H9 (cell line): ENCODE measurements at regions not wholly inside any gene's neighbourhood (a gene's known extent, or its start where the extent isn't known, plus 50 kb on each side); places are given as distances from the start of the nearest gene placed in this dataset.

Experiments used
- DNase-seq: peaks from one replicate; pipeline ENCODE4 v3.0.0-alpha.2; 2017
- H2AFZ ChIP-seq: one replicate; pipeline ENCODE4 v1.6.1; 2013; ENCODE audit warnings: mild to moderate bottlenecking, low read length, control low read depth, moderate library complexity
- H2AK5ac ChIP-seq: 2 replicates; pipeline ENCODE4 v1.6.1; 2013; ENCODE audit warnings: low read length, control low read depth, mixed read lengths; ENCODE audit not compliant: insufficient read length
- H2BK120ac ChIP-seq: one replicate; pipeline ENCODE4 v1.6.1; 2013; ENCODE audit warnings: low read depth, mild to moderate bottlenecking, low read length, control low read depth, inconsistent platforms; ENCODE audit not compliant: poor library complexity, severe bottlenecking
- H2BK12ac ChIP-seq: 2 replicates; pipeline ENCODE4 v1.6.1; 2013; ENCODE audit warnings: low read length, control low read depth, mixed read lengths, low read depth; ENCODE audit not compliant: insufficient read length
- H2BK15ac ChIP-seq: 2 replicates; pipeline ENCODE4 v1.6.1; 2013; ENCODE audit warnings: low read depth, low read length, control low read depth
- H2BK20ac ChIP-seq: one replicate; pipeline ENCODE4 v1.6.1; 2013; ENCODE audit warnings: low read depth, mild to moderate bottlenecking, low read length, control low read depth, inconsistent platforms; ENCODE audit not compliant: poor library complexity, severe bottlenecking
- H2BK5ac ChIP-seq: 2 replicates; pipeline ENCODE4 v1.6.1; 2013; ENCODE audit warnings: low read length, control low read depth, mixed read lengths; ENCODE audit not compliant: insufficient read length
- H3K14ac ChIP-seq: 2 replicates; pipeline ENCODE4 v1.6.1; 2013; ENCODE audit warnings: low read length, control low read depth; ENCODE audit not compliant: insufficient read depth
- H3K18ac ChIP-seq: 2 replicates; pipeline ENCODE4 v1.6.1; 2013; ENCODE audit warnings: low read depth, mild to moderate bottlenecking, mixed read lengths, low read length, control low read depth; ENCODE audit not compliant: insufficient read length
- H3K23ac ChIP-seq: 2 replicates; pipeline ENCODE4 v1.6.1; 2013; ENCODE audit warnings: low read length, control low read depth, mixed read lengths, low read depth; ENCODE audit not compliant: insufficient read length
- H3K23me2 ChIP-seq: 2 replicates; pipeline ENCODE4 v1.6.1; 2013; ENCODE audit warnings: low read depth, mild to moderate bottlenecking, mixed read lengths, low read length, control low read depth; ENCODE audit not compliant: insufficient read length, poor library complexity, severe bottlenecking
- H3K27ac ChIP-seq: 2 replicates; pipeline ENCODE4 v1.5.1; 2013; ENCODE audit warnings: low read length, control low read depth, mixed read lengths, low read depth; ENCODE audit not compliant: insufficient read length
- H3K27me3 ChIP-seq: 2 replicates; pipeline ENCODE4 v1.6.1; 2013; ENCODE audit warnings: low read length, control low read depth, inconsistent platforms; ENCODE audit not compliant: insufficient read depth
- H3K4ac ChIP-seq: 2 replicates; pipeline ENCODE4 v1.6.1; 2013; ENCODE audit warnings: low read depth, mild to moderate bottlenecking, control low read depth, inconsistent platforms, low read length, moderate library complexity
- H3K4me1 ChIP-seq: 2 replicates; pipeline ENCODE4 v1.6.1; 2013; ENCODE audit warnings: low read length, control low read depth, inconsistent platforms; ENCODE audit not compliant: insufficient read depth
- H3K4me2 ChIP-seq: 2 replicates; pipeline ENCODE4 v1.6.1; 2013; ENCODE audit warnings: low read length, control low read depth, mixed read lengths; ENCODE audit not compliant: insufficient read length, insufficient read depth
- H3K56ac ChIP-seq: 2 replicates; pipeline ENCODE4 v1.6.1; 2013; ENCODE audit warnings: low read depth, mild to moderate bottlenecking, mixed read lengths, low read length, control low read depth; ENCODE audit not compliant: insufficient read length
- H3K79me1 ChIP-seq: 2 replicates; pipeline ENCODE4 v1.6.1; 2013; ENCODE audit warnings: low read depth, mild to moderate bottlenecking, moderate library complexity, low read length, control low read depth, inconsistent platforms; ENCODE audit not compliant: insufficient read depth, poor library complexity, severe bottlenecking
- H3K79me2 ChIP-seq: 2 replicates; pipeline ENCODE4 v1.6.1; 2013; ENCODE audit warnings: low read length, control low read depth, inconsistent platforms; ENCODE audit not compliant: insufficient read depth
- H3K9ac ChIP-seq: 2 replicates; pipeline ENCODE4 v1.6.1; 2013; ENCODE audit warnings: low read length, control low read depth, mixed read lengths; ENCODE audit not compliant: insufficient read length; ENCODE audit errors: extremely low read depth
- H3K9me3 ChIP-seq: one replicate; pipeline ENCODE4 v1.6.1; 2013; ENCODE audit warnings: low read depth, low read length, inconsistent platforms; ENCODE audit not compliant: control insufficient read depth
- H3T11ph ChIP-seq: one replicate; pipeline ENCODE4 v1.6.1; 2013; ENCODE audit warnings: mild to moderate bottlenecking, low read length, control low read depth, inconsistent platforms
- H4K20me1 ChIP-seq: one replicate; pipeline ENCODE4 v1.6.1; 2013; ENCODE audit not compliant: control insufficient read depth, insufficient read length, insufficient read depth
- H4K5ac ChIP-seq: 2 replicates; pipeline ENCODE4 v1.6.1; 2013; ENCODE audit warnings: low read depth, mild to moderate bottlenecking, mixed read lengths, low read length, control low read depth; ENCODE audit not compliant: insufficient read length
- H4K8ac ChIP-seq: replicated peaks from 2 replicates; pipeline ENCODE4 v1.6.1; 2013; ENCODE audit warnings: low read length, control low read depth, mixed read lengths, low read depth; ENCODE audit not compliant: insufficient read length
- H4K91ac ChIP-seq: 2 replicates; pipeline ENCODE4 v1.6.1; 2013; ENCODE audit warnings: low read depth, mild to moderate bottlenecking, moderate library complexity, mixed read lengths, low read length, control low read depth; ENCODE audit not compliant: insufficient read length
- H3K27ac Mint-ChIP-seq, 3 experiments: 2 replicates in 2 of 3; 3 replicates in 1 of 3; pipeline ENCODE4 v1.8.0; 2020 to 2021; ENCODE audit warnings: mixed read lengths in 3 of 3, mild to moderate bottlenecking in 1 of 3, moderate library complexity in 1 of 3
- H3K27me3 Mint-ChIP-seq: 2 replicates; pipeline ENCODE4 v1.8.0; 2021; ENCODE audit warnings: low read depth, mild to moderate bottlenecking, moderate library complexity, mixed read lengths
- H3K36me3 Mint-ChIP-seq, 3 experiments: 2 replicates in 2 of 3; 3 replicates in 1 of 3; pipeline ENCODE4 v1.8.0; 2020 to 2021; ENCODE audit warnings: low read depth in 3 of 3, mixed read lengths in 3 of 3; ENCODE audit not compliant: insufficient read depth in 1 of 3
- H3K4me1 Mint-ChIP-seq, 2 experiments: 2 replicates each; pipeline ENCODE4 v1.8.0; 2020; ENCODE audit warnings: mixed read lengths in 2 of 2
- H3K4me3 Mint-ChIP-seq, 2 experiments: 2 replicates in 1 of 2; 3 replicates in 1 of 2; pipeline ENCODE4 v1.8.0; 2020 to 2021; ENCODE audit warnings: mild to moderate bottlenecking in 2 of 2, mixed read lengths in 2 of 2, moderate library complexity in 1 of 2
- H3K9me3 Mint-ChIP-seq, 2 experiments: 2 replicates in 1 of 2; 3 replicates in 1 of 2; pipeline ENCODE4 v1.8.0; 2020; ENCODE audit warnings: mild to moderate bottlenecking in 2 of 2, mixed read lengths in 2 of 2, moderate library complexity in 1 of 2
- CTCF ChIP-seq: fragments of 200-600 bp; sonication (generic); conservative IDR thresholded peaks from 3 replicates; pipeline ENCODE4 v1.8.0; 2021; ENCODE audit warnings: antibody characterized with exemption, mild to moderate bottlenecking
- WGBS: extraction: QIAGEN DNeasy Blood & Tissue Kit; methylation state at CpG from one replicate; pipeline ENCODE4 v1.1.7; 2013; ENCODE audit warnings: missing lambda C conversion rate, low lambda C conversion rate, mixed read lengths; ENCODE audit not compliant: insufficient read length; ENCODE audit errors: extremely low coverage; 5-methylcytosine and 5-hydroxymethylcytosine counted together

DNA sequence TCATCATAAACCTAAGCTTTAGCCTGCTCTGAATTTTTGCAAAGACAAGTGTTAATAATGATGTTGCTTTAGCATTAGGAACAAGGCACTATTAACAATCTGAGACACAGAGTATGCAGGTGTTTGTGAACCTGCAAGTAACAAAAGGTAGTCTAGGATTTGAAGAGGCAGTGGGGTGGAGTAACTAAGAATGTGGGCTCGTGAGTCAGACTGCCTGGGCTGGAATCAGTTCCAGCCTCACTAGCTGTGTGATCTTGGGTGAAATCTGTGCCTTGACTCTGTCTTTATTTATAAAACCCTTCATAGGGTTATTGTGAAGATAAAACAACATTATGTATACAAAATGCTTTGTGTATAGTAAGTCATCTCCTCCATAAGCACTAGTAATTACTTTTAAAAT is 610.6 kb upstream of the CFAP20DC start:
- Mint-ChIP-seq H3K9me3 (no peaks in the 10 kb centered on the region; a peak in 1 of 5 replicates), H3K4me3 (no peak overlapping the region), H3K36me3 (peaks cover 0 to 1% (median 0%) of the 10 kb centered on the region in 3 experiments; a peak in 1 of 7 replicates), H3K4me1 (peaks cover 14 to 15% of the 10 kb centered on the region in 2 experiments), H3K27ac (no peak overlapping the region), H3K27me3 (peaks cover 3% of the 10 kb centered on the region)
- Histone ChIP-seq H3K4me1 (no peaks in the 10 kb centered on the region), H2AFZ (no peak overlapping the region), H4K5ac (no peak overlapping the region), H3K23ac (no peak overlapping the region), H3K9me3 (no peaks in the 10 kb centered on the region), H3K23me2 (no peaks in the 10 kb centered on the region), H2BK12ac (no peak overlapping the region), H2BK5ac (no peak overlapping the region), H3K79me2 (no peaks in the 10 kb centered on the region), H4K20me1 (no peaks in the 10 kb centered on the region), H3K14ac (no peak overlapping the region), H2BK20ac (no peak overlapping the region), H3K27ac (no peak overlapping the region), H2BK15ac (no peak overlapping the region), H2BK120ac (no peak overlapping the region), H3K79me1 (no peaks in the 10 kb centered on the region), H3K4me2 (no peak overlapping the region), H2AK5ac (no peak overlapping the region), H4K8ac (no peak overlapping the region), H3K56ac (no peak overlapping the region), H4K91ac (no peak overlapping the region), H3K18ac (no peak overlapping the region), H3T11ph (no peak overlapping the region), H3K27me3 (no peaks in the 10 kb centered on the region), H3K4ac (no peak overlapping the region), H3K9ac (no peak overlapping the region)
- DNase-seq, result no peak
- TF ChIP-seq CTCF, result no peak
- WGBS, result no CpG with 5 or more reads among the region's 1 CpG
